Stomach (tissue), 4 donors: ENCODE measurements at regions not wholly inside any gene's neighbourhood (a gene's known extent, or its start where the extent isn't known, plus 50 kb on each side); places are given as distances from the start of the nearest gene placed in this dataset.

ENCODE experiments used
- CTCF ChIP-seq, 7 experiments: fragments of 450-650 bp in 4 of 7; fragments of 200-600 bp in 3 of 7; sonication (generic) in 3 of 7; IDR thresholded peaks; one replicate each; pipeline ENCODE4 v1.5.1; 2016 to 2019; ENCODE audit warnings: antibody characterized with exemption in 7 of 7, control low read depth in 2 of 7, mild to moderate bottlenecking in 1 of 7
- POLR2A ChIP-seq, 4 donors: fragments of 450-650 bp; IDR thresholded peaks; one replicate each; pipeline ENCODE4 v1.6.1; 2016; ENCODE audit warnings: antibody characterized with exemption in 4 of 4, control low read depth in 2 of 4, mild to moderate bottlenecking in 1 of 4, moderate library complexity in 1 of 4
- POLR2AphosphoS5 ChIP-seq, 3 donors: sonication (generic); formaldehyde crosslinking; IDR thresholded peaks; one replicate each; pipeline ENCODE4 v1.6.1; 2016; ENCODE audit warnings: antibody characterized with exemption in 3 of 3

DNA sequence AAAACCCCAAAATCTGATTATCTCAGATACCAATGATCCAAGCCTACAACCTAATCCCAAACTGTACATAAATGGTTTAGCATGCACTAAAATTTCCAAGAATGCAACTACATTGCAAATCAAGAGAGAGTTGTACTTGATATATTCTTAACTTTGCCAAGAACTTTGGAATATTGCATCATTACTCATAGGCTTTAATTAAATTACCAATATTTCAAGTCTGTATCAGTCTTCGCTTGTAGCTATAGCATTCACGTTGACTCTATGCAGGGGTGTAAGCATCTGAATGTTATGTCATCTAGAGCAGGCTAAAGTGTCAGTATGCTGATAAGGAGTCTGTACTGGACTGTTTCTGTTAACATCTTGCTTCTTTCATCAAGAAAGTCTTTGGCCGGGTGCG, 56.3 kb downstream of the FOXI3 start:
- TF ChIP-seq CTCF (IDR thresholded peaks at IDR 0.05), result no peak
- no peak for TF ChIP-seq POLR2A (IDR thresholded peaks at IDR 0.05)
- no peak for TF ChIP-seq POLR2AphosphoS5 (IDR thresholded peaks at IDR 0.05)
